K562 (cell line): ENCODE measurements at regions not wholly inside any gene's neighbourhood (a gene's known extent, or its start where the extent isn't known, plus 50 kb on each side); places are given as distances from the start of the nearest gene placed in this dataset.

ENCODE experiments used
- TF ChIP-seq, protein P1 (sequence below): fragments of 450-650 bp; IDR thresholded peaks from 2 replicates; pipeline ENCODE4 v1.6.1; 2016; ENCODE audit warnings: low read depth
- TF ChIP-seq, protein P2 (sequence below): fragments of 450-650 bp; IDR thresholded peaks from 2 replicates; pipeline ENCODE4 v1.7.1; 2018; ENCODE audit warnings: mild to moderate bottlenecking, low read depth; ENCODE audit not compliant: partially characterized antibody

DNA sequence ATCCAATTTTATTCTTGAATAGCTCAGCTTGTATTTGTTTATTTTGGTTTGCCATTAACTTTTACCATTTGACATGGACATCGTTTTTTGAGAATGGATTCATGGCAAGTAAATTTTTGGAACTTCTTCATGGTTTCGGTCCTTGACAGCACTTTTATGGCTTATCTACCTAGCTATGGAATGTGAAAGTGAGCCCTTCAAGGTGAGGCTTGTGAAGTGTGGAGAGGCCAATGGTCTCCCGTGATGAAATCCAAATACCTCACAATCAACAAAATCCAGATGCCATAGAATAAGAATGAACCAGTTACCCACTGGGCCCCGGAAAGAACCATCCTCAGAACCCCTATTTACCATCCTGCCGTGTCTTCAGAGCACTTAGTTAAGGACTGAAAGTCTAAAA lies 978.8 kb downstream of the FSCB start (continued):
- TF ChIP-seq, protein P1, sequence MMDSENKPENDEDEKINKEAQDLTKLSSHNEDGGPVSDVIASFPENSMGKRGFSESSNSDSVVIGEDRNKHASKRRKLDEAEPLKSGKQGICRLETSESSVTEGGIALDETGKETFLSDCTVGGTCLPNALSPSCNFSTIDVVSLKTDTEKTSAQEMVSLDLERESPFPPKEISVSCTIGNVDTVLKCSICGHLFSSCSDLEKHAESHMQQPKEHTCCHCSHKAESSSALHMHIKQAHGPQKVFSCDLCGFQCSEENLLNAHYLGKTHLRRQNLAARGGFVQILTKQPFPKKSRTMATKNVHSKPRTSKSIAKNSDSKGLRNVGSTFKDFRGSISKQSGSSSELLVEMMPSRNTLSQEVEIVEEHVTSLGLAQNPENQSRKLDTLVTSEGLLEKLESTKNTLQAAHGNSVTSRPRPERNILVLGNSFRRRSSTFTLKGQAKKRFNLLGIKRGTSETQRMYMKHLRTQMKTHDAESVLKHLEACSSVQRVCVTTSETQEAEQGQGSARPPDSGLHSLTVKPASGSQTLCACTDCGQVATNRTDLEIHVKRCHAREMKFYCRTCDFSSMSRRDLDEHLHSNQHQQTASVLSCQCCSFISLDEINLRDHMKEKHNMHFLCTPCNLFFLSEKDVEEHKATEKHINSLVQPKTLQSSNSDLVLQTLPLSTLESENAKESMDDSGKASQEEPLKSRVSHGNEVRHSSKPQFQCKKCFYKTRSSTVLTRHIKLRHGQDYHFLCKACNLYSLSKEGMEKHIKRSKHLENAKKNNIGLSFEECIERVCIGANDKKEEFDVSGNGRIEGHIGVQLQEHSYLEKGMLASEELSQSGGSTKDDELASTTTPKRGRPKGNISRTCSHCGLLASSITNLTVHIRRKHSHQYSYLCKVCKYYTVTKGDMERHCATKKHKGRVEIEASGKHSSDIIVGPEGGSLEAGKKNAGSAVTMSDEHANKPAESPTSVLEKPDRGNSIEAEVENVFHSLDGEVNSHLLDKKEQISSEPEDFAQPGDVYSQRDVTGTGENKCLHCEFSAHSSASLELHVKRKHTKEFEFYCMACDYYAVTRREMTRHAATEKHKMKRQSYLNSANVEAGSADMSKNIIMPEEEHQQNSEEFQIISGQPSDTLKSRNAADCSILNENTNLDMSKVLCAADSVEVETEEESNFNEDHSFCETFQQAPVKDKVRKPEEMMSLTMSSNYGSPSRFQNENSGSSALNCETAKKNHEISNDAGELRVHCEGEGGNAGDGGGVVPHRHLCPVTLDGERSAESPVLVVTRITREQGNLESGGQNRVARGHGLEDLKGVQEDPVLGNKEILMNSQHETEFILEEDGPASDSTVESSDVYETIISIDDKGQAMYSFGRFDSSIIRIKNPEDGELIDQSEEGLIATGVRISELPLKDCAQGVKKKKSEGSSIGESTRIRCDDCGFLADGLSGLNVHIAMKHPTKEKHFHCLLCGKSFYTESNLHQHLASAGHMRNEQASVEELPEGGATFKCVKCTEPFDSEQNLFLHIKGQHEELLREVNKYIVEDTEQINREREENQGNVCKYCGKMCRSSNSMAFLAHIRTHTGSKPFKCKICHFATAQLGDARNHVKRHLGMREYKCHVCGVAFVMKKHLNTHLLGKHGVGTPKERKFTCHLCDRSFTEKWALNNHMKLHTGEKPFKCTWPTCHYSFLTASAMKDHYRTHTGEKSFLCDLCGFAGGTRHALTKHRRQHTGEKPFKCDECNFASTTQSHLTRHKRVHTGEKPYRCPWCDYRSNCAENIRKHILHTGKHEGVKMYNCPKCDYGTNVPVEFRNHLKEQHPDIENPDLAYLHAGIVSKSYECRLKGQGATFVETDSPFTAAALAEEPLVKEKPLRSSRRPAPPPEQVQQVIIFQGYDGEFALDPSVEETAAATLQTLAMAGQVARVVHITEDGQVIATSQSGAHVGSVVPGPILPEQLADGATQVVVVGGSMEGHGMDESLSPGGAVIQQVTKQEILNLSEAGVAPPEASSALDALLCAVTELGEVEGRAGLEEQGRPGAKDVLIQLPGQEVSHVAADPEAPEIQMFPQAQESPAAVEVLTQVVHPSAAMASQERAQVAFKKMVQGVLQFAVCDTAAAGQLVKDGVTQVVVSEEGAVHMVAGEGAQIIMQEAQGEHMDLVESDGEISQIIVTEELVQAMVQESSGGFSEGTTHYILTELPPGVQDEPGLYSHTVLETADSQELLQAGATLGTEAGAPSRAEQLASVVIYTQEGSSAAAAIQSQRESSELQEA, result no peak
- TF ChIP-seq, protein P2, sequence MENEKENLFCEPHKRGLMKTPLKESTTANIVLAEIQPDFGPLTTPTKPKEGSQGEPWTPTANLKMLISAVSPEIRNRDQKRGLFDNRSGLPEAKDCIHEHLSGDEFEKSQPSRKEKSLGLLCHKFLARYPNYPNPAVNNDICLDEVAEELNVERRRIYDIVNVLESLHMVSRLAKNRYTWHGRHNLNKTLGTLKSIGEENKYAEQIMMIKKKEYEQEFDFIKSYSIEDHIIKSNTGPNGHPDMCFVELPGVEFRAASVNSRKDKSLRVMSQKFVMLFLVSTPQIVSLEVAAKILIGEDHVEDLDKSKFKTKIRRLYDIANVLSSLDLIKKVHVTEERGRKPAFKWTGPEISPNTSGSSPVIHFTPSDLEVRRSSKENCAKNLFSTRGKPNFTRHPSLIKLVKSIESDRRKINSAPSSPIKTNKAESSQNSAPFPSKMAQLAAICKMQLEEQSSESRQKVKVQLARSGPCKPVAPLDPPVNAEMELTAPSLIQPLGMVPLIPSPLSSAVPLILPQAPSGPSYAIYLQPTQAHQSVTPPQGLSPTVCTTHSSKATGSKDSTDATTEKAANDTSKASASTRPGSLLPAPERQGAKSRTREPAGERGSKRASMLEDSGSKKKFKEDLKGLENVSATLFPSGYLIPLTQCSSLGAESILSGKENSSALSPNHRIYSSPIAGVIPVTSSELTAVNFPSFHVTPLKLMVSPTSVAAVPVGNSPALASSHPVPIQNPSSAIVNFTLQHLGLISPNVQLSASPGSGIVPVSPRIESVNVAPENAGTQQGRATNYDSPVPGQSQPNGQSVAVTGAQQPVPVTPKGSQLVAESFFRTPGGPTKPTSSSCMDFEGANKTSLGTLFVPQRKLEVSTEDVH, result no peak
